Astrocyte of the cerebellum (primary cell): ENCODE measurements at regions not wholly inside any gene's neighbourhood (a gene's known extent, or its start where the extent isn't known, plus 50 kb on each side); places are given as distances from the start of the nearest gene placed in this dataset.

Source experiments
- DNase-seq: peaks from one replicate; pipeline ENCODE4 v3.0.0-alpha.2; 2011; ENCODE audit warnings: low read depth
- H3K4me3 ChIP-seq: 2 replicates; pipeline ENCODE4 v1.5.1; 2011; ENCODE audit warnings: mild to moderate bottlenecking, low read depth, low read length, moderate library complexity
- CTCF ChIP-seq: IDR thresholded peaks from 2 replicates; pipeline ENCODE4 v1.5.1; 2012; ENCODE audit warnings: low read length, low read depth, moderate library complexity, mild to moderate bottlenecking; ENCODE audit errors: missing control alignments
- in situ Hi-C: cut with HindIII; loops from 2 replicates; pipeline ENCODE4 v1.10.0; 2017; ENCODE audit warnings: low sequenced_read_pairs

- in situ Hi-C loops, result no loop called here
- DNase-seq, result no peak
- no peak overlapping the region for H3K4me3 ChIP-seq
- TF ChIP-seq CTCF, result no peak
Measured at GRCh38 chr18:55034742-55035141, 75.5 kb upstream of the CCDC68 start.

- in situ Hi-C loops, result no loop called here
Measured at GRCh38 chr18:55031979-55032378, 72.7 kb upstream of the CCDC68 start.

GRCh38 chr18:55031576-55031975 lies 72.3 kb upstream of the CCDC68 start:
- in situ Hi-C loops, result no loop called here
- no peak overlapping the region for H3K4me3 ChIP-seq
- no peak for TF ChIP-seq CTCF
- DNase-seq, result no peak

More at GRCh38 chr18:55031979-55032378, 72.7 kb upstream of the CCDC68 start:
- no peak for DNase-seq
- no peak overlapping the region for H3K4me3 ChIP-seq
- TF ChIP-seq CTCF, result no peak

GRCh38 chr18:55031164-55031563 lies 71.9 kb upstream of the CCDC68 start:
- in situ Hi-C loops, result no loop called here
- no peak for DNase-seq
- TF ChIP-seq CTCF, result no peak
- H3K4me3 ChIP-seq, result no peak overlapping the region

GRCh38 chr18:55024564-55024963 lies 65.3 kb upstream of the CCDC68 start:
- no peak for DNase-seq
- no peak for TF ChIP-seq CTCF
- no peak overlapping the region for H3K4me3 ChIP-seq
- in situ Hi-C loops, result no loop called here

- TF ChIP-seq CTCF, result no peak
- DNase-seq, result peak; percentile 44
- in situ Hi-C loops, result no loop called here
Measured at GRCh38 chr18:55018602-55019001, 59.3 kb upstream of the CCDC68 start.

GRCh38 chr18:55014095-55014494 lies 54.8 kb upstream of the CCDC68 start:
- DNase-seq, result no peak
- no peak for TF ChIP-seq CTCF
- in situ Hi-C loops, result no loop called here
- no peak overlapping the region for H3K4me3 ChIP-seq

More at GRCh38 chr18:55018602-55019001, 59.3 kb upstream of the CCDC68 start:
- H3K4me3 ChIP-seq, result no peak overlapping the region
